PFSK-1 (cell line): ENCODE measurements at regions not wholly inside any gene's neighbourhood (a gene's known extent, or its start where the extent isn't known, plus 50 kb on each side); places are given as distances from the start of the nearest gene placed in this dataset.

Source experiments
- FOXP2 ChIP-seq: optimal IDR thresholded peaks from 2 replicates; pipeline ENCODE3; 2011; ENCODE audit warnings: borderline replicate concordance, control low read depth, inconsistent platforms; ENCODE audit not compliant: insufficient read depth; ENCODE audit errors: extremely low read length, extremely low read depth
- POLR2AphosphoS5 ChIP-seq: IDR thresholded peaks from 2 replicates; pipeline ENCODE4 v1.6.1; 2012; ENCODE audit warnings: low read depth, mild to moderate bottlenecking, control low read depth, low read length, moderate library complexity
- REST ChIP-seq, 2 experiments: IDR thresholded peaks; 2 replicates each; pipeline versions ENCODE4 v1.6.1 to v1.8.0; 2011 to 2012; ENCODE audit warnings: low read depth in 2 of 2, low read length in 2 of 2, control low read depth in 1 of 2, inconsistent platforms in 1 of 2, mild to moderate bottlenecking in 1 of 2, moderate library complexity in 1 of 2; ENCODE audit not compliant: insufficient read depth in 1 of 2
- SIN3A ChIP-seq: IDR thresholded peaks from 2 replicates; pipeline ENCODE4 v1.6.1; 2012; ENCODE audit warnings: mild to moderate bottlenecking, low read length, moderate library complexity, borderline replicate concordance; ENCODE audit not compliant: insufficient read depth
- TAF1 ChIP-seq: IDR thresholded peaks from 2 replicates; pipeline ENCODE4 v1.6.1; 2012; ENCODE audit warnings: low read length, control low read depth, borderline replicate concordance; ENCODE audit not compliant: insufficient read depth

GRCh38 chr15:62941699-62942098, 100.8 kb upstream of the TPM1 start:
- TF ChIP-seq TAF1 (no peak), REST (IDR thresholded peaks at IDR 0.05; ENCODE audit: insufficient read depth in 1 of 2, low read depth in 2 of 2, low read length in 2 of 2) (no peak), FOXP2 (no peak), POLR2AphosphoS5 (no peak), SIN3A (no peak)

- TF ChIP-seq SIN3A (no peak), POLR2AphosphoS5 (no peak), REST (IDR thresholded peaks at IDR 0.05; ENCODE audit: insufficient read depth in 1 of 2, low read depth in 2 of 2, low read length in 2 of 2) (no peak), TAF1 (no peak), FOXP2 (no peak)
Measured at GRCh38 chr15:62942428-62942827, 100.1 kb upstream of the TPM1 start.

DNA sequence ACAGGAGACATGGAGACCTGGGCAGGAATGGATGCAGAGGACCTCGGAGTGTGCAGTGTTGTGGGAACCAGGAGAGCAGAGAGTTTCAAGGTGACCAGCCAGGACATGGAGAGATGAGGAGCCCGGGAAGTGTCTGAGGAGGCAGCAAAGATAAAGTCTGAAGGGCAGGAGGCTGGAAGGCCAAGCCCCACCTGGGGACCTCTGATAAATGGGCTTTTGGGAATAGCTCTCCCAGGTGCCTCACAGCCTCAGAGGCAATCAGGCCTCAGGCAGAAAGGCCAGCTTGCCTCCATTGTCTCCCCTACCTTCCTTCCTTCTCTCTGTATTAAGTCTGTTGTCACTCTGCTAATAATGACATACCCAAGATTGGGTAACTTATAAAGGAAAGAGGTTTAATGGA, 97.5 kb upstream of the TPM1 start:
- TF ChIP-seq TAF1, result no peak
- no peak for TF ChIP-seq SIN3A
- no peak for TF ChIP-seq FOXP2
- no peak for TF ChIP-seq REST (IDR thresholded peaks at IDR 0.05; ENCODE audit: insufficient read depth in 1 of 2, low read depth in 2 of 2, low read length in 2 of 2)
- TF ChIP-seq POLR2AphosphoS5, result no peak

- TF ChIP-seq TAF1, result no peak
- TF ChIP-seq SIN3A, result no peak
- no peak for TF ChIP-seq REST (IDR thresholded peaks at IDR 0.05; ENCODE audit: insufficient read depth in 1 of 2, low read depth in 2 of 2, low read length in 2 of 2)
- TF ChIP-seq POLR2AphosphoS5, result no peak
- no peak for TF ChIP-seq FOXP2
Measured at GRCh38 chr15:62945760-62946159, 96.8 kb upstream of the TPM1 start.

DNA sequence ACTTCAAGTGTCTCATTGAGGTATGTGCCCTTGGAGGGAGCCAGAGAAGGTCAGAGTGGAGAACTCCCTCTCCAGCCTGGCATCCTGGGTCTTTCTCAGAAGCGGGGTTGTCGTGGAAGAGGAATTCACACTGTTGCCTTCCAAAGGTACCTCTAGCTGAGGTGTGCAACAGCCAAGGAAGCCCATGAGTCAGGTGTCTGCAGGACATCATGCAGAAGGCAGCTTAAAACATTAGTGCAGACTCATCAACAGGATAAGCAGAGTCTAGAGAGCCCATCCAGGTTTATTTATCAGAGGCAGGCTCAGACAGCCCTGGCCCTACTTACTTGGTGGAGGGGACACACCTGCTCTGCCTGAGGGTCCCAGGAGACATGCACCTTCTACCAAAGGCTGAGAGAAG, 95.6 kb upstream of the TPM1 start:
- TF ChIP-seq TAF1 (no peak), SIN3A (no peak), POLR2AphosphoS5 (no peak), FOXP2 (no peak), REST (IDR thresholded peaks at IDR 0.05; ENCODE audit: insufficient read depth in 1 of 2, low read depth in 2 of 2, low read length in 2 of 2) (no peak)
